GM12872 (cell line): ENCODE measurements at regions not wholly inside any gene's neighbourhood (a gene's known extent, or its start where the extent isn't known, plus 50 kb on each side); places are given as distances from the start of the nearest gene placed in this dataset.

Experiments used
- CTCF ChIP-seq: IDR thresholded peaks from 3 replicates; pipeline ENCODE4 v1.5.1; 2011; ENCODE audit warnings: low read depth, mild to moderate bottlenecking, low read length, moderate library complexity; ENCODE audit not compliant: insufficient read depth

GRCh38 chr12:82529101-82529500 lies 157.6 kb upstream of the TMTC2 start:
- no peak for TF ChIP-seq CTCF

GRCh38 chr12:82529954-82530353 lies 156.8 kb upstream of the TMTC2 start:
- no peak for TF ChIP-seq CTCF

GRCh38 chr12:82530394-82530793 lies 156.3 kb upstream of the TMTC2 start:
- TF ChIP-seq CTCF: no peak

DNA sequence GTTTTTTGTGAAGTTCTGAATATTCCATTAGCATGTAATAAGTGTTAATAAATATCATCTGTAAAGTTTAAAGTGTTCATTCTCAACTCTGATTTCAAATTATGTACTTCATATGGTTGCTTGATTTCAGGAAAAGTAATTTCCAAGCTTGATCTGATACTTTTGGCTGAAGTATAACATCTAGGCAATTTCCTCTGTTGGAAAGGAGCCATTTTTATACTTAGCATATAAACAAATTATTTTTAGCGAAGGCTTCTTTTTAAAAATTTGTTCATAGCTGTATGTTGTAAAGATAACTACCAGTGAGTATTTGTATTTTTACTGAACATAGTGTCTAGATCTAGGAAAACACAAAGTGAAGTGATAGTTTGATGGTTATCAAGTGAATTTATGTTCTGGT lies 153.4 kb upstream of the TMTC2 start:
- no peak for TF ChIP-seq CTCF

GRCh38 chr12:82537436-82537835 lies 149.3 kb upstream of the TMTC2 start:
- TF ChIP-seq CTCF: no peak

DNA sequence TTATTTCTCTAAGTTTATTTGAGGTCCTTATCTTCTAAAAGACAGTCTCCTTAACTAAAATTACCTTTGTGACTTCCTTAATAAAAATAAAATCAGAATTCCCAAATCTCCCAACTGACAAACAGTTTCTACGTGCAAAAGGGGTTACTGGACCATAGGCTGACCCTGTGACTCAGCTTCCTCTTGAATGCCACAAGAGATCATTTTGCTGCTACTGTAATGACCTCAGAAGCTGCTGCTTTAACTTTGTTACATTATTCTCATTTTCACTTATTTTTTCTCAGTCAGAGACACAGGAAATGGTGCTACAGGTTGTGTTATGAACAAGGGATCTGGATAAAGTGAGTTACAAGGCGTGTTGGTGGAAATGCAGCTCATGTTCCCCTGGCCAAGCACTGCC lies 132.2 kb upstream of the TMTC2 start:
- TF ChIP-seq CTCF: no peak

DNA sequence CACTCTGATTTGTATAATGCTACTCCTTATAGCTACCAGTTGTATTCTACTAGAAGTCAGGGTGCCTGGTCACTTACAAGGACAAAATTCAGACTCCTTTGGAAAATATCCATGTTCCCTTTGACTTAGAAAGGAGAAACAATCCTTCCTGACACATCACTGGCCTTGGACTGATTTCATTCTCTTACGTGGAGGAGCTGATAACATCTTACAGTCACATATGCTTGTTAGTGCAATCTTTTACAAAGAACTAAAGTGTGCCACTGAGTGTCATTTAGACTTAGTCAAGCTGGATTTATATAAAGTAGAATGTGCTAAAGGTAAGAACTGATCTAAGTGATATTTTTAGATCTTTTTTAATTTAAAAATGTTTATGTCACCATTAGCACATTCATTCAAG lies 131.0 kb upstream of the TMTC2 start:
- no peak for TF ChIP-seq CTCF

DNA sequence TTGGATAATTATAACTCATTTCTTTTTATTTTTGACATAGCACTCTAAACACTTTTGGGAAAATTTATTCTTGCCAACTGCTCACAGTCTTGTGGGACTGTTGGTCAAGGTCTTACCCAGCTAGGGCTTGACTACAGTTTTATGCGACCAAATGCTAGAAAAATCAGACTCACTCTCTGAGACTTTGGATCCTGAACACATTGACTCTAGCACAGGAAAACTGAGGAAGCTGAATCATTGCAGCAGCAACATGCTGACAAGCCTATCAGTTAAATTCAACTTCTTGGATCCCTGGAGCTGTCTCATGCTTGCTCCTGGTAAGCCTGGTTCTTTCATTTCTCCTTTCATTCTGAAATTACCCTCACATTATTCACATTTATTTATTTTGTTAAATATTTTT lies 120.7 kb upstream of the TMTC2 start:
- no peak for TF ChIP-seq CTCF
